Endothelial cell of umbilical vein (primary cell): ENCODE measurements at regions not wholly inside any gene's neighbourhood (a gene's known extent, or its start where the extent isn't known, plus 50 kb on each side); places are given as distances from the start of the nearest gene placed in this dataset.

Source experiments
- MYC ChIP-seq: IDR thresholded peaks from one replicate; pipeline ENCODE4 v1.6.1; 2011; ENCODE audit warnings: mild to moderate bottlenecking, low read depth, low read length
- POLR2A ChIP-seq: IDR thresholded peaks from 2 replicates; pipeline ENCODE4 v1.6.1; 2012; ENCODE audit warnings: low read depth, mild to moderate bottlenecking, control low read depth, low read length
- POLR2AphosphoS5 ChIP-seq: IDR thresholded peaks from 2 replicates; pipeline ENCODE4 v1.6.1; 2012; ENCODE audit warnings: low read depth, mild to moderate bottlenecking, control low read depth, low read length, moderate library complexity; ENCODE audit not compliant: insufficient read depth
- TF ChIP-seq, protein P1 (sequence below), 2 donors: IDR thresholded peaks; 1 replicate in 1 of 2; 2 replicates in 1 of 2; pipeline ENCODE4 v1.5.1; 2011; ENCODE audit warnings: low read length in 2 of 2, mild to moderate bottlenecking in 2 of 2, moderate library complexity in 2 of 2, control low read depth in 1 of 2, inconsistent platforms in 1 of 2, low read depth in 1 of 2; ENCODE audit not compliant: insufficient read depth in 1 of 2; ENCODE audit errors: extremely low read depth in 1 of 2
- TF ChIP-seq, protein P2 (sequence below): IDR thresholded peaks from 2 replicates; pipeline ENCODE4 v1.6.1; 2011; ENCODE audit not compliant: insufficient read depth, insufficient read length

DNA sequence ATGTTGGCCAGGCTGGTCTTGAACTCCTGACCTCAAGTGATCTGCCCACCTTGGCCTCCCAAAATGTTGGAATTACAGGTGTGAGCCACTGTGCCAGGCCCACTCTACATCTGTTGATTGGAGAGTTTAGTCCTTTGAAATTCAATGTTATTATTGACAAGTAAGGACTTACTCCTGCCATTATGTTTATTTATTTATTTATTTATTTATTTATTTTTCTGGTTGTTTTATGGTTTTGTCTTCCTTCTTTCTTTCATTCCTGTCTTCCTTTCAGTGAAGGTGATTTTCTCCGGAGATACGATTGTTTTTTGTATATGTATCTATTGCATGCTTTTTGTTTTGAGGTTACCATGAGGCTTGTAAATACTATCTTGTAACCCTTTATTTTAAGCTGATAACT, 602.6 kb downstream of the EPM2A start:
- TF ChIP-seq, protein P1, sequence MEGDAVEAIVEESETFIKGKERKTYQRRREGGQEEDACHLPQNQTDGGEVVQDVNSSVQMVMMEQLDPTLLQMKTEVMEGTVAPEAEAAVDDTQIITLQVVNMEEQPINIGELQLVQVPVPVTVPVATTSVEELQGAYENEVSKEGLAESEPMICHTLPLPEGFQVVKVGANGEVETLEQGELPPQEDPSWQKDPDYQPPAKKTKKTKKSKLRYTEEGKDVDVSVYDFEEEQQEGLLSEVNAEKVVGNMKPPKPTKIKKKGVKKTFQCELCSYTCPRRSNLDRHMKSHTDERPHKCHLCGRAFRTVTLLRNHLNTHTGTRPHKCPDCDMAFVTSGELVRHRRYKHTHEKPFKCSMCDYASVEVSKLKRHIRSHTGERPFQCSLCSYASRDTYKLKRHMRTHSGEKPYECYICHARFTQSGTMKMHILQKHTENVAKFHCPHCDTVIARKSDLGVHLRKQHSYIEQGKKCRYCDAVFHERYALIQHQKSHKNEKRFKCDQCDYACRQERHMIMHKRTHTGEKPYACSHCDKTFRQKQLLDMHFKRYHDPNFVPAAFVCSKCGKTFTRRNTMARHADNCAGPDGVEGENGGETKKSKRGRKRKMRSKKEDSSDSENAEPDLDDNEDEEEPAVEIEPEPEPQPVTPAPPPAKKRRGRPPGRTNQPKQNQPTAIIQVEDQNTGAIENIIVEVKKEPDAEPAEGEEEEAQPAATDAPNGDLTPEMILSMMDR (IDR thresholded peaks at IDR 0.05; ENCODE audit: extremely low read depth in 1 of 2, insufficient read depth in 1 of 2, low read depth in 1 of 2, low read length in 2 of 2): no peak
- TF ChIP-seq, protein P2, sequence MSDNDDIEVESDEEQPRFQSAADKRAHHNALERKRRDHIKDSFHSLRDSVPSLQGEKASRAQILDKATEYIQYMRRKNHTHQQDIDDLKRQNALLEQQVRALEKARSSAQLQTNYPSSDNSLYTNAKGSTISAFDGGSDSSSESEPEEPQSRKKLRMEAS: no peak
- TF ChIP-seq POLR2AphosphoS5: no peak
- no peak for TF ChIP-seq POLR2A
- TF ChIP-seq MYC: no peak
